ENCODE measurements at regions not wholly inside any gene's neighbourhood (a gene's known extent, or its start where the extent isn't known, plus 50 kb on each side); places are given as distances from the start of the nearest gene placed in this dataset.

DNA sequence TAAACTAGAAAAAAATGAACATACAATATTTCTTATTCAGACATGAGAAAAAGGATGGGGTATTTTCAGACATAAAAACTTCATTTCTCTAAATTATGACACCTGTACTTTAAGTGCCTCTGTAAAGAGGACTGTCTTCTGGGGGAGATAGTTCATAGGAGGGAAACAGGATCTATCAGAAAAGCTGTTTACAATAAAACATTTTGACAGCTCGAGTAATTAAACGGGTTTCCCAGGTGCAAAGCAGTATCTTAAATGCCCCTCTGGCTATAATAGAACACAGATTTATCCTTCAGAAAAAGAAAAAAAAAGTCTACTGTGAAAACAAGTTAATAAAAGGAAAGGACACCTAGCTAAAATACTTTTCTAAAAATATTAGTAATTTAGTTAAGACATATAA is 311.4 kb upstream of the UBE2E3 start:
- H3K27ac ChIP-seq (ENCODE audit: low read depth in 1 of 2, low read length in 1 of 2) = no peak overlapping the region
- no peak overlapping the region for H3K4me3 ChIP-seq (ENCODE audit: low read length in 2 of 2)
- no peaks in the 10 kb centered on the region for H3K27me3 ChIP-seq (ENCODE audit: control insufficient read depth in 2 of 2, insufficient read depth in 1 of 2, low read length in 1 of 2)
- no peak for DNase-seq (ENCODE audit: low read depth in 6 of 9, low spot score in 9 of 9)
- no peaks in the 10 kb centered on the region for H3K36me3 ChIP-seq (ENCODE audit: control insufficient read depth in 2 of 2, insufficient read depth in 2 of 2, low read length in 1 of 2)
- no peaks in the 10 kb centered on the region for H3K4me1 ChIP-seq (ENCODE audit: control insufficient read depth in 2 of 2, insufficient read depth in 2 of 2, low read length in 2 of 2)
- 82% methylated on average over 2 of the region's 2 CpGs for WGBS
- peaks cover 0 to 3% of the 10 kb centered on the region in 2 donors for H3K9me3 ChIP-seq (ENCODE audit: control insufficient read depth in 2 of 2, insufficient read depth in 1 of 2, low read length in 1 of 2)

GRCh38 chr2:180664507-180664906 is 315.9 kb upstream of the UBE2E3 start:
- H3K9me3 ChIP-seq (ENCODE audit: control insufficient read depth in 2 of 2, insufficient read depth in 1 of 2, low read length in 1 of 2) = peaks cover 0 to 3% of the 10 kb centered on the region in 2 donors
- H3K27ac ChIP-seq (ENCODE audit: low read depth in 1 of 2, low read length in 1 of 2) = no peak overlapping the region
- H3K4me3 ChIP-seq (ENCODE audit: low read length in 2 of 2) = no peak overlapping the region
- 100% methylated on average over 2 of the region's 2 CpGs for WGBS
- no peak for DNase-seq (ENCODE audit: low read depth in 6 of 9, low spot score in 9 of 9)
- H3K36me3 ChIP-seq (ENCODE audit: control insufficient read depth in 2 of 2, insufficient read depth in 2 of 2, low read length in 1 of 2) = no peaks in the 10 kb centered on the region
- H3K27me3 ChIP-seq (ENCODE audit: control insufficient read depth in 2 of 2, insufficient read depth in 1 of 2, low read length in 1 of 2) = no peaks in the 10 kb centered on the region
- no peaks in the 10 kb centered on the region for H3K4me1 ChIP-seq (ENCODE audit: control insufficient read depth in 2 of 2, insufficient read depth in 2 of 2, low read length in 2 of 2)

DNA sequence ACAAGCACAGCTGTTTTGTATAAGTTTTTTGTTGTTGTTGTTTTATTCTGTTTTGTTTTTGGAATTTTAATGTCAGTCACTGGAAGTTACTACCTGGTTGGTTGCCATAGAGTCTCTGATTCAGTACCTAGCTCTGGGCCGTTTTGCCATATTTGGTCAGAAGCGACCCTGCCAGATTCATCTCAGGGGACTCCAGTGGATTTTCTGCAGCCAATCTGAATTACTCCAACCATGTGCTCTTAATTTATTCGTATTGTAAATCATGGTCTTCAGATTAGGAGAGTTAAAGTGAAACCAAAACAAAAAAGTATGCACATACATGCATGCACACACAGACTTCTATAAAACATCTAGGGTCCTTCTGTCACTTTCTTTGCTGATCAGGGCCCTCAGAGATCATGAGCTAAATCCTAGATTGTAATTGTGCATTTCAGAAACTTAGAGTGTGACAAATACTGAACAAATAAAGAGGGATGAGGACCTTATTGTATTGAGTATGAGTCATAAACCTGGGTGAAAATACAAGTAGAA is 317.4 kb upstream of the UBE2E3 start:
- DNase-seq (ENCODE audit: low read depth in 6 of 9, low spot score in 9 of 9) = no peak
- H3K4me3 ChIP-seq (ENCODE audit: low read length in 2 of 2) = no peak overlapping the region
- H3K4me1 ChIP-seq (ENCODE audit: control insufficient read depth in 2 of 2, insufficient read depth in 2 of 2, low read length in 2 of 2) = no peaks in the 10 kb centered on the region
- H3K9me3 ChIP-seq (ENCODE audit: control insufficient read depth in 2 of 2, insufficient read depth in 1 of 2, low read length in 1 of 2) = peaks cover 0 to 3% of the 10 kb centered on the region in 2 donors
- WGBS = 72% methylated on average over 3 of the region's 3 CpGs
- H3K36me3 ChIP-seq (ENCODE audit: control insufficient read depth in 2 of 2, insufficient read depth in 2 of 2, low read length in 1 of 2) = no peaks in the 10 kb centered on the region
- no peaks in the 10 kb centered on the region for H3K27me3 ChIP-seq (ENCODE audit: control insufficient read depth in 2 of 2, insufficient read depth in 1 of 2, low read length in 1 of 2)
- no peak overlapping the region for H3K27ac ChIP-seq (ENCODE audit: low read depth in 1 of 2, low read length in 1 of 2)

- Histone ChIP-seq H3K4me1 (ENCODE audit: control insufficient read depth in 2 of 2, insufficient read depth in 2 of 2, low read length in 2 of 2) (no peaks in the 10 kb centered on the region), H3K27me3 (ENCODE audit: control insufficient read depth in 2 of 2, insufficient read depth in 1 of 2, low read length in 1 of 2) (no peaks in the 10 kb centered on the region), H3K4me3 (ENCODE audit: low read length in 2 of 2) (no peak overlapping the region), H3K9me3 (ENCODE audit: control insufficient read depth in 2 of 2, insufficient read depth in 1 of 2, low read length in 1 of 2) (peaks cover 0 to 3% of the 10 kb centered on the region in 2 donors), H3K27ac (ENCODE audit: low read depth in 1 of 2, low read length in 1 of 2) (no peak overlapping the region), H3K36me3 (ENCODE audit: control insufficient read depth in 2 of 2, insufficient read depth in 2 of 2, low read length in 1 of 2) (no peaks in the 10 kb centered on the region)
- DNase-seq (ENCODE audit: low read depth in 6 of 9, low spot score in 9 of 9) = no peak
- WGBS = 89% methylated on average over 1 of the region's 1 CpG
Measured at GRCh38 chr2:180662521-180662920, 317.9 kb upstream of the UBE2E3 start.

GRCh38 chr2:180661686-180662030 is 318.7 kb upstream of the UBE2E3 start:
- no peaks in the 10 kb centered on the region for H3K4me1 ChIP-seq (ENCODE audit: control insufficient read depth in 2 of 2, insufficient read depth in 2 of 2, low read length in 2 of 2)
- no peaks in the 10 kb centered on the region for H3K36me3 ChIP-seq (ENCODE audit: control insufficient read depth in 2 of 2, insufficient read depth in 2 of 2, low read length in 1 of 2)
- H3K27me3 ChIP-seq (ENCODE audit: control insufficient read depth in 2 of 2, insufficient read depth in 1 of 2, low read length in 1 of 2) = no peaks in the 10 kb centered on the region
- H3K9me3 ChIP-seq (ENCODE audit: control insufficient read depth in 2 of 2, insufficient read depth in 1 of 2, low read length in 1 of 2) = peaks cover 0 to 3% of the 10 kb centered on the region in 2 donors
- 88% methylated on average over 1 of the region's 1 CpG for WGBS
- H3K27ac ChIP-seq (ENCODE audit: low read depth in 1 of 2, low read length in 1 of 2) = no peak overlapping the region
- H3K4me3 ChIP-seq (ENCODE audit: low read length in 2 of 2) = no peak overlapping the region
- no peak for DNase-seq (ENCODE audit: low read depth in 6 of 9, low spot score in 9 of 9)

- Histone ChIP-seq H3K27ac (ENCODE audit: low read depth in 1 of 2, low read length in 1 of 2) (no peak overlapping the region), H3K27me3 (ENCODE audit: control insufficient read depth in 2 of 2, insufficient read depth in 1 of 2, low read length in 1 of 2) (no peaks in the 10 kb centered on the region), H3K4me3 (ENCODE audit: low read length in 2 of 2) (no peak overlapping the region), H3K4me1 (ENCODE audit: control insufficient read depth in 2 of 2, insufficient read depth in 2 of 2, low read length in 2 of 2) (no peaks in the 10 kb centered on the region), H3K9me3 (ENCODE audit: control insufficient read depth in 2 of 2, insufficient read depth in 1 of 2, low read length in 1 of 2) (peaks cover 0 to 3% of the 10 kb centered on the region in 2 donors), H3K36me3 (ENCODE audit: control insufficient read depth in 2 of 2, insufficient read depth in 2 of 2, low read length in 1 of 2) (no peaks in the 10 kb centered on the region)
- no peak for DNase-seq (ENCODE audit: low read depth in 6 of 9, low spot score in 9 of 9)
- 98% methylated on average over 5 of the region's 5 CpGs for WGBS
Measured at GRCh38 chr2:180660881-180661685, 319.3 kb upstream of the UBE2E3 start.

GRCh38 chr2:180660207-180660606 is 320.2 kb upstream of the UBE2E3 start:
- Histone ChIP-seq H3K9me3 (ENCODE audit: control insufficient read depth in 2 of 2, insufficient read depth in 1 of 2, low read length in 1 of 2) (no peaks in the 10 kb centered on the region), H3K4me1 (ENCODE audit: control insufficient read depth in 2 of 2, insufficient read depth in 2 of 2, low read length in 2 of 2) (no peaks in the 10 kb centered on the region), H3K36me3 (ENCODE audit: control insufficient read depth in 2 of 2, insufficient read depth in 2 of 2, low read length in 1 of 2) (no peaks in the 10 kb centered on the region), H3K4me3 (ENCODE audit: low read length in 2 of 2) (no peak overlapping the region), H3K27ac (ENCODE audit: low read depth in 1 of 2, low read length in 1 of 2) (no peak overlapping the region), H3K27me3 (ENCODE audit: control insufficient read depth in 2 of 2, insufficient read depth in 1 of 2, low read length in 1 of 2) (no peaks in the 10 kb centered on the region)
- no peak for DNase-seq (ENCODE audit: low read depth in 6 of 9, low spot score in 9 of 9)
- 86% methylated on average over 8 of the region's 8 CpGs for WGBS

GRCh38 chr2:180657054-180657453 is 323.4 kb upstream of the UBE2E3 start:
- Histone ChIP-seq H3K4me1 (ENCODE audit: control insufficient read depth in 2 of 2, insufficient read depth in 2 of 2, low read length in 2 of 2) (no peaks in the 10 kb centered on the region), H3K27ac (ENCODE audit: low read depth in 1 of 2, low read length in 1 of 2) (no peak overlapping the region), H3K36me3 (ENCODE audit: control insufficient read depth in 2 of 2, insufficient read depth in 2 of 2, low read length in 1 of 2) (no peaks in the 10 kb centered on the region), H3K9me3 (ENCODE audit: control insufficient read depth in 2 of 2, insufficient read depth in 1 of 2, low read length in 1 of 2) (no peaks in the 10 kb centered on the region), H3K4me3 (ENCODE audit: low read length in 2 of 2) (no peak overlapping the region), H3K27me3 (ENCODE audit: control insufficient read depth in 2 of 2, insufficient read depth in 1 of 2, low read length in 1 of 2) (no peaks in the 10 kb centered on the region)
- WGBS = 97% methylated on average over 1 of the region's 1 CpG
- DNase-seq (ENCODE audit: low read depth in 6 of 9, low spot score in 9 of 9) = no peak

GRCh38 chr2:180656455-180656847 is 324.0 kb upstream of the UBE2E3 start:
- H3K4me3 ChIP-seq (ENCODE audit: low read length in 2 of 2) = no peak overlapping the region
- H3K4me1 ChIP-seq (ENCODE audit: control insufficient read depth in 2 of 2, insufficient read depth in 2 of 2, low read length in 2 of 2) = no peaks in the 10 kb centered on the region
- no peak overlapping the region for H3K27ac ChIP-seq (ENCODE audit: low read depth in 1 of 2, low read length in 1 of 2)
- WGBS = 75% methylated on average over 1 of the region's 1 CpG
- no peaks in the 10 kb centered on the region for H3K36me3 ChIP-seq (ENCODE audit: control insufficient read depth in 2 of 2, insufficient read depth in 2 of 2, low read length in 1 of 2)
- no peaks in the 10 kb centered on the region for H3K9me3 ChIP-seq (ENCODE audit: control insufficient read depth in 2 of 2, insufficient read depth in 1 of 2, low read length in 1 of 2)
- H3K27me3 ChIP-seq (ENCODE audit: control insufficient read depth in 2 of 2, insufficient read depth in 1 of 2, low read length in 1 of 2) = no peaks in the 10 kb centered on the region
- DNase-seq (ENCODE audit: low read depth in 6 of 9, low spot score in 9 of 9) = no peak
